ENCODE measurements at regions not wholly inside any gene's neighbourhood (a gene's known extent, or its start where the extent isn't known, plus 50 kb on each side); places are given as distances from the start of the nearest gene placed in this dataset.

DNA sequence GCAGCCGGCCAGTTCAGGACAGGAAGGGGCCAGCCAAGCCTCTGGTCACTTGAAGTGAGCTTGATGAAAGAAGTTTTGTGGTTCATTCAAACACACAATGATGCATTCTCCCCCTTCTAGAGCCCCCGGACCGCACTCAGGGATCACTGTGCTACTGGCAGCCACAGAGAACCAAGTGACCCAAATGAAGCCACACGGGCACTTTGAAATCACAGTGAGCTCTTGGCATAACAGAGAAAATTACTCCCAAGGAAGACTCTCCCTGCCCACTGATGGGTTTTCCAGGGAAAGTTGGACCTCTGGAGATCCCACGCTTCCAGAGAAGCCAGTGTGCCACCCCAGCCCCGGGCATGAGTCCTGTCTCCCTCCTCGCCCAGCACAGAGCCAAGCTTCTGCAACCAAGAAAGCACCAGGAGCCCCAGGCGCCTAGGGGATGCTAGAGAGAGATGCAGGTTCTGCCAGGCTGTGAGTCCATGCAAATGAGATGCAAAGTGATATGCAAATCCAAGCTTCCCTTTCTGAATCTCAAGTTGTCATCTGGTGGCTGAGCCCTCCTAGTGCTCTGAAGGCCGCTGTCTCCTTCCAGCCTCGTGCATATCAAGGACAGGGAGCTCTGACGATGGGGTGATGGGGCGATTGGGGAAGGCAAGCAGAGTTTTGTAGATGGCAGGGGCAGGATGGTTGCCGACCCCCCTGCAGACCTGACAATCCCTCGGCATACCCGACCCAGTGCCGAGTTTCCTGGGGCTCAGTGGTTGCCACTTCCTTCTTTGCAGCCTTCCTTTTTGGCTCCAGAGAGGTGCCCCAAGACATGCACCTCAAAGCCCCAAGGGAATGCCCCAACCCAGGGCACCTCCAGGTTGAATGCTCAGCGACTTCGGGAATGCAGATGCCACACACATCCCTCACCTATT lies 59.7 kb upstream of the TNRC6C start:
- no peaks in the 10 kb centered on the region for H3K9me3 Mint-ChIP-seq
- TF ChIP-seq CTCF (conservative IDR thresholded peaks at IDR 0.05): no peak
- H3K4me3 Mint-ChIP-seq: no peak overlapping the region
- H3K36me3 Mint-ChIP-seq: no peaks in the 10 kb centered on the region
- DNase-seq (ENCODE audit: extremely low spot score, unreplicated experiment): no peak
- peaks cover 11% of the 10 kb centered on the region for H3K27me3 Mint-ChIP-seq
- no peaks in the 10 kb centered on the region for H3K4me1 Mint-ChIP-seq (ENCODE audit: unreplicated experiment)
- no peak overlapping the region for H3K27ac Mint-ChIP-seq

DNA sequence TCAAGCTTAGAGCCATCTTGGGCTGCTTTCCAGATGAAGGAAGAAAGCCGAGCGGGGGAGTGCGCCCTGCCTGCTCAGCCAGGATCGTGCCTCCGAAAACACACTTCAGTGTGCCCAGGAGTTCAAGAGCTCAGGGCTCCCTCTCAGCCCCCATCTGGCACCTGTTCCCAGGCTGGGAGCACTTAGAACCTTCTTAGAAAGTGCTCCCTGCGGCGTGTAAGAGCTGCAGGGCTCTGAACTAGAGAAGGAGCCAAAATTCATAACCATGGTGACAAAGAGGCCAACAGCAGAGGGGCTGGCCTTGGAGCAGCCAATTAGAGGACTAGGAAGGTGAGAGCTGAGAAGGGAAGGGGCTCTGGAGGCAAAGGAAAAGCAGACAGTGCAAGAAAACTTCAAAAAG lies 59.0 kb upstream of the TNRC6C start:
- Mint-ChIP-seq H3K36me3 (no peaks in the 10 kb centered on the region), H3K4me1 (ENCODE audit: unreplicated experiment) (no peaks in the 10 kb centered on the region)

GRCh38 chr17:77901481-77901880 lies 57.0 kb upstream of the TNRC6C start:
- Mint-ChIP-seq H3K4me3 (no peak overlapping the region), H3K36me3 (no peaks in the 10 kb centered on the region), H3K4me1 (ENCODE audit: unreplicated experiment) (no peaks in the 10 kb centered on the region), H3K27me3 (peaks cover 12% of the 10 kb centered on the region), H3K27ac (no peak overlapping the region), H3K9me3 (no peaks in the 10 kb centered on the region)
- TF ChIP-seq CTCF (conservative IDR thresholded peaks at IDR 0.05): no peak
- DNase-seq (ENCODE audit: extremely low spot score, unreplicated experiment): no peak

More for the DNA sequence above, 59.0 kb upstream of the TNRC6C start:
- Mint-ChIP-seq H3K9me3 (no peaks in the 10 kb centered on the region), H3K4me3 (no peak overlapping the region), H3K27me3 (peaks cover 12% of the 10 kb centered on the region), H3K27ac (no peak overlapping the region)
- TF ChIP-seq CTCF (conservative IDR thresholded peaks at IDR 0.05): no peak
- DNase-seq (ENCODE audit: extremely low spot score, unreplicated experiment): no peak

DNA sequence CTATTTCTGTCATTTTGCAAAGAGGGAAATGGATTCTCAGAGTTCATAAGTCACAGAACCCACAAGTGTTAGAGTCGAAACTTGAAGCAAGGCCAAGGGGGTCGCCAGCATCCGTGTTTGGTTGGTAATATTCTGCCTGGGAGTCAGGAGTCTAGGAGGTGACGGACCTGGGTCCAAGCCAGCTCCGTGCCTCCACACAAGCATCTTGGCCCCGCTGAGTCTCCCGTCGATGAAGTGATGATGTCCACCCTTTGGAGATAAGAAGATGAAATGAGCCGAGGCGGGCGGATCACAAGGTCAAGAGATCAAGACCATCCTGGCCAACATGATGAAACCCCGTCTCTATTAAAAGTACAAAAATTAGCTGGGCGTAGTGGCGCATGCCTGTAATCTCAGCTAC lies 53.2 kb upstream of the TNRC6C start:
- no peak for DNase-seq (ENCODE audit: extremely low spot score, unreplicated experiment)
- no peak for TF ChIP-seq CTCF (conservative IDR thresholded peaks at IDR 0.05)
- H3K27ac Mint-ChIP-seq: no peak overlapping the region
- no peaks in the 10 kb centered on the region for H3K4me1 Mint-ChIP-seq (ENCODE audit: unreplicated experiment)
- H3K4me3 Mint-ChIP-seq: no peak overlapping the region
- H3K27me3 Mint-ChIP-seq: peaks cover 26% of the 10 kb centered on the region
- no peaks in the 10 kb centered on the region for H3K36me3 Mint-ChIP-seq
- H3K9me3 Mint-ChIP-seq: no peaks in the 10 kb centered on the region

GRCh38 chr17:77905766-77906165 lies 52.7 kb upstream of the TNRC6C start:
- H3K36me3 Mint-ChIP-seq: no peaks in the 10 kb centered on the region
- no peak for DNase-seq (ENCODE audit: extremely low spot score, unreplicated experiment)
- H3K27ac Mint-ChIP-seq: no peak overlapping the region
- H3K27me3 Mint-ChIP-seq: peaks cover 30% of the 10 kb centered on the region
- no peaks in the 10 kb centered on the region for H3K9me3 Mint-ChIP-seq
- H3K4me1 Mint-ChIP-seq (ENCODE audit: unreplicated experiment): no peaks in the 10 kb centered on the region
- no peak for TF ChIP-seq CTCF (conservative IDR thresholded peaks at IDR 0.05)
- no peak overlapping the region for H3K4me3 Mint-ChIP-seq
